ENCODE measurements at regions not wholly inside any gene's neighbourhood (a gene's known extent, or its start where the extent isn't known, plus 50 kb on each side); places are given as distances from the start of the nearest gene placed in this dataset.

GRCh38 chr12:46443594-46444263 lies 71.2 kb upstream of the SLC38A2 start:
- DNase-seq: no peak

DNA sequence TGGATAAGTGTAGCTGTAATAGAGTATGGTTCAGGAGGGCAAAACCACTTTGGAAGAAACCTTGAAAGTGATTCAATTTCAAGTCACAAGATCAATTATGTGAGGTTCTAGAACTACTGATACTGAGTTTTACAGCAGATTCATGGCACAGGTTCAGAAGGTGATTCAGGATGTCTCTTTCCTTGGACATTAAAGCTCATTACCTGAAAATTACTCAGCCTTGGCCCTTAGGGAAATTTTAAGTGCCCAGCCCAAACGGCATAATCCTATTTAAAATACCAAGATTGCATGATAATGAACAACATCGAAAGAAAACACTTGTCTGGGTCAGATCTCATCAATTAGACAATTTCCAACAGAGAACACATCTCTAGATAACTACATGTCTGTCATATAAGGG lies 70.2 kb upstream of the SLC38A2 start:
- no peak for DNase-seq

GRCh38 chr12:46442239-46442638 lies 69.7 kb upstream of the SLC38A2 start:
- DNase-seq: no peak

DNA sequence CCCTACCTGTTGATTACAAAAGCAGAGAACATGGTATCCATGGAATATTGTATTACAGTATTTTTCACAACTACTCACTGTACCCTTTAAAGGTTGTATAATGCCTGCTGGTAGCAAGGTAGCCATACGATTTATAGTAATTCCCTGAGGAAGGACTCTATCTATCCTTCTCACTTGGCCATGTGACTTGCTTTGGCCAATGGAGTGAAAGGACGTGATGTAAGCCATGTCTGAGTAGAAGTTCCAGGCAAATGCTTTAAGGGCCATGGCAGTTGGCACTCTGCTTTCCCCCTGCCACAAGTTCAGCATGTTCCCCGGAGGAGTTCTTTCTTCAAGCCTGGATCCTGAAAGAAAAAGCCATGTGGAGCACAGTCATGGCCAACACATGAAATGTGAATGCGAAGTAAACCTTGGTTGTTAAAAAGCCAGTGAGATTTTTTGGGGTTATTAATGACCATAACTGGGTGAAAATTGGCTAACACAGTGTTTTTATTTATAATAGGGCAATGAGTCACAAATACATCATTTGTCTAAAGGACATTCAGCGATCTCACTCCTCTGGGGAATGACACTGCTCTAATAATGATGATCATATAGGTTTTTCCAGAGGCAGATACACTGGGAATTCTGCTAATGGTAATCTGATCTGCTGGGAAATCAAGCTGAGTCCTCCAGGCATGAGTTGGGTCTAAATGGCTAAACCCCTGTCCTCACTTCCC lies 67.4 kb upstream of the SLC38A2 start:
- DNase-seq: no peak

- no peak for DNase-seq
Measured at GRCh38 chr12:46438719-46439319, 66.2 kb upstream of the SLC38A2 start.

DNA sequence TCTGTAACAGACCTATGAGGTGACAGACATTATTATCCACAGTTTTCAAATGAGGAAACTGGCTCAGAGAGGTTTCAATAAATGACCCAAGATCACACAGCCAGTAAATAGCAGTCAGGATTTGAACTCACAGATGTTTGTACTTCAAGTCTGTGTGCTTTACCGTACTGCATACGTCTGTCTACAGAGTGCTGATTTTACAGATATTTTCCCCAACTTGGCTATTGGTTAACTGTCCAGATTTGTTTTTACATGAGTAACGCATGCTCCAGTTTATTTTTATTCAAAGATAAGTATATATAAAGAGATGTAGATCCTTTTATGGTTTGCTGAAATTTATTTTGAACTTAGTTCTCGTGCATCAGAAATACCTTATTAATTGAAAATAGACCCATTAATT lies 65.7 kb upstream of the SLC38A2 start:
- DNase-seq: no peak

DNA sequence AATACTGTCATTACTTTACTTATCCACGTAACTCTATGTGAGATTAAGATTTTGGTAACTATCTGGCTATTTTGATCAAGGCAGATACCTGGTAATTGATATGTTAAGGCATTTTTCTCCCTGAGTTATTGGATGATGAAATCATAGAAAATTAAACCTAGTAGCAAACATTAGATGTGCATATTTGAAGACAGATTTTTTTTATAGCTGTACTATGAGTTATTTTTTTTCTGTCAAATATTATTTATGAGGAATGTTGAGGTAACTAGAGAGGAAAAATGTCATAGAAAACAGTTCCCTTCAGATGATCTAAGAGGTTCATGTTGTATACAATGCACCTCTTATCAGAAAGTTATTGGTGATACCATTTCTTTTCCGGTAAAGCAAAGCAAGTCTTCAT lies 64.9 kb upstream of the SLC38A2 start:
- no peak for DNase-seq

DNA sequence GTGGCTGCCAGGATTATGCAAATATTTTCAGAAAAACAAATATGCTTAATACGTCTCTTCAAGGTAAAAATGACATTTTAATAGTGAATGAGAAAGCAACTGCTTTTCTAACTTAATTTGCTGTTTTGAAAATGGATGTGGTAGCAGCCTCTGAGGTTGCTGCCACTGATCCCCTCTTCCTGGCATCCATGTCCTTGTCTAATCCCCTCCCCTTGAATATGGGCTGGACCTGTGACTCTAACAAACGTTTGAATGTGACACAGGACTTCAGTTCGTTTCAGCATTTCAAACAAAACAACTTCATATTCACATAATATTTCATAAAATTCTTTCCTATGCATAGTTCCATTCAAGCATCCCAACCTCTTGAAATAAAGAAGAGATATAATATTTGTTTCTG lies 64.2 kb upstream of the SLC38A2 start:
- no peak for DNase-seq

DNA sequence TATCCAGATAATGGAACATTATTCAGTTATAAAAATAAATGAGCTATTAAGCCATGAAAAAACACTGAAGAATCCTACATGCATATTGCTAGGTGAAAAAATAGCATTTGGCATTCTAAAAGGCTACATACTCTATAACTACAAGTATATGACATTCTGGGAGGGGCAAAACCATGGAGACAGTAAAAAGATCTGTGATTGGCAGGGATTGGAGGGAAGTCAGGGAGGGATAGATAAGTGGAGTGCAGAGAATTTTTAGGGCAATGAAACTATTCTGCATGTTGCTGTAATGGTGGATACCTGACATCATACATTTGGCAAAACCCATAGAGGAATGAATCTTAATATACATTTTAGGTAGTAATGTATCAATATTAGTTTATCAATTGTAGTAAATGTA lies 63.1 kb upstream of the SLC38A2 start:
- no peak for DNase-seq

- DNase-seq: no peak
Measured at GRCh38 chr12:46435029-46435428, 62.5 kb upstream of the SLC38A2 start.

DNA sequence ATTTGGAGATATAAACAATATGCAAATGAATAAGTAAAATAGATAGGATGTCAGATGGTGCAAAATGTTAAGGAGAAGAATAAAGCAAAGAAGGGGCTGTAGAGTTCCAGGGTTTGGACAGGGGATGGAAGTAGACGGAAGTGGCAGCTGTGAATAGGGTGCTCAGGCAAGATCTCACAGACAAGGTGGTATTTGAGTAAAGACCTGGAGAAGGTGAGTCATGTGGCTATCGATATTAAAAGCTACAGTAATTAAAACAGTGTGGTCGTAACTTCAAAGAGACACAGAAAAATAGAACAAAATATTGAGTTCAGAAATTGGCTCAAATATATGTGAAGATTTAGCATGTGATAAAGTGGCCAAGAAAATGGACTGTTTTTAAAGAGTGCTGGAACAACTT lies 61.3 kb upstream of the SLC38A2 start:
- no peak for DNase-seq

DNA sequence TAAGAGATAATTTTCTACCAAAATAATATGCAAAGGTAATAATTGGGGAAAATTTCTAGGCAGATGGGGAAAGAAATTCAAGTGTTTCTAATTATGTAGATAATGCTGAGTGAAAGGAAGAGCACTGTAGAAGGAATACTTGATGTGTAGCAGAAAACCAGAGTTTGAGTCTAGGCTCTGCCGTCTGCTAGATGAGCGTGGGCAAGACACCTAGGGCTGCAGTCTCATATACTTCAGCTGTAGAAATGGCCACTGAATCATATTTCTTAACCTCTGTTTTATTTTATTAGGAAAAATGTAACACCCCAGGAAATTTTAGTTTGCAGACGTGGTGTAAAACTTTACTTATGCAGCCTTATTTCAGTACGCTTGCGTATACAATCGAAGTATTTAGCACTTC lies 59.8 kb upstream of the SLC38A2 start:
- no peak for DNase-seq

DNA sequence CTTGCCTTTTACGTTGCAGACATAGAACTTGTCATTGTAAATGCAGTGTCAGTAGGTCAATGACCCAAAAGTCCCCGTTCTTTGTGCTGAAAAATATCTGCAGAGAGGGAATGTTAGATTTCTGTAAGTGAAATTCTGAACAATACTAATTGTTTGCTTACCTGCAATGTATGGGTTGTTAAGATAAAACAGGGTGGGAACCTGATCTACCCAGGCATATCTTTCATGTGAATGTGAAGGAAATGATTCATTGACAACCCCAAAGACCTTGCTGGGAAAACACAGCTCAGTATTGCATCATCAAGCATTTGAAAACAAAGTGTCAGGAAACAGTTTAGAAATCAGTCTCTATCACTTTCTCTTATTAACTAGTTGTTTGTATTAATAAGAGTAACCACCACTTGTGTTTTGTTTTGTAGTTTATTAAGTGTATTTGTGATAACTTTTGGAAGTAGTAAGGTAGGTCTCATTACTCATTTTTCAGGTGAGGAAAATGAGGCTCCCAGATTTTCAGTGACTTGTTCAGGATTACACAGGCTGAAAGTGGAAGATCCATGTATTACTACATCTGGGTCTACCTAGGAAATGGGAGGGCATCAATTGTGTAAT lies 57.9 kb upstream of the SLC38A2 start:
- DNase-seq: peak; percentile 11 to 14
